Neural progenitor cell (in vitro differentiated cells): ENCODE measurements at regions not wholly inside any gene's neighbourhood (a gene's known extent, or its start where the extent isn't known, plus 50 kb on each side); places are given as distances from the start of the nearest gene placed in this dataset.

Experiments used
- DNase-seq: peaks from one replicate; pipeline ENCODE4 v3.0.0-alpha.2; 2016; ENCODE audit warnings: low spot score
- H2AFZ ChIP-seq: fragments of 200-600 bp; sonication (generic); replicated peaks from 2 replicates; pipeline ENCODE4 v1.6.1; 2016; ENCODE audit warnings: antibody characterized with exemption
- H3F3A ChIP-seq: fragments of 200-600 bp; sonication (generic); 2 replicates; pipeline ENCODE4 v1.6.1; 2016; ENCODE audit warnings: antibody characterized with exemption, low read depth
- H3K27ac ChIP-seq: fragments of 200-600 bp; sonication (generic); 2 replicates; pipeline ENCODE4 v1.5.1; 2016; ENCODE audit warnings: mild to moderate bottlenecking
- H3K27me3 ChIP-seq: fragments of 200-600 bp; sonication (generic); 2 replicates; pipeline ENCODE4 v1.6.1; 2016; ENCODE audit warnings: mild to moderate bottlenecking, moderate library complexity
- H3K36me3 ChIP-seq: fragments of 200-600 bp; sonication (generic); 2 replicates; pipeline ENCODE4 v1.5.1; 2016
- H3K4me1 ChIP-seq: fragments of 200-600 bp; sonication (generic); 2 replicates; pipeline ENCODE4 v1.6.1; 2016; ENCODE audit warnings: mixed run types
- H3K4me2 ChIP-seq: fragments of 200-600 bp; sonication (generic); 2 replicates; pipeline ENCODE4 v1.6.1; 2016
- H3K4me3 ChIP-seq: fragments of 200-600 bp; sonication (generic); 2 replicates; pipeline ENCODE4 v1.5.1; 2016
- H3K79me2 ChIP-seq: fragments of 200-600 bp; sonication (generic); 2 replicates; pipeline ENCODE4 v1.6.1; 2016; ENCODE audit warnings: low read depth
- H3K9ac ChIP-seq: fragments of 200-600 bp; sonication (generic); 2 replicates; pipeline ENCODE4 v1.6.1; 2016
- H3K9me3 ChIP-seq: fragments of 200-600 bp; sonication (generic); 2 replicates; pipeline ENCODE4 v1.5.1; 2016; ENCODE audit warnings: low read depth
- H4K20me1 ChIP-seq: fragments of 200-600 bp; sonication (generic); 2 replicates; pipeline ENCODE4 v1.6.1; 2016; ENCODE audit warnings: low read depth
- H3K27ac Mint-ChIP-seq: 3 replicates; pipeline ENCODE4 v1.8.0; 2021; ENCODE audit warnings: mixed read lengths
- H3K27me3 Mint-ChIP-seq: 2 replicates; pipeline ENCODE4 v1.8.0; 2022; ENCODE audit warnings: low read depth, mild to moderate bottlenecking, inconsistent platforms, moderate library complexity, mixed read lengths; ENCODE audit not compliant: insufficient read depth
- H3K36me3 Mint-ChIP-seq: 3 replicates; pipeline ENCODE4 v1.8.0; 2021; ENCODE audit warnings: mixed read lengths
- H3K4me1 Mint-ChIP-seq: 3 replicates; pipeline ENCODE4 v1.8.0; 2021; ENCODE audit warnings: mixed read lengths
- H3K4me3 Mint-ChIP-seq: 3 replicates; pipeline ENCODE4 v1.8.0; 2021; ENCODE audit warnings: mild to moderate bottlenecking, moderate library complexity, mixed read lengths
- H3K9me3 Mint-ChIP-seq: 3 replicates; pipeline ENCODE4 v1.8.0; 2020; ENCODE audit warnings: mixed read lengths
- CTCF ChIP-seq: fragments of 200-600 bp; sonication (generic); IDR thresholded peaks from 2 replicates; pipeline ENCODE4 v1.5.1; 2017; ENCODE audit warnings: antibody characterized with exemption, mild to moderate bottlenecking
- EZH2 ChIP-seq: fragments of 200-600 bp; sonication (generic); IDR thresholded peaks from 2 replicates; pipeline ENCODE4 v1.6.1; 2017; ENCODE audit warnings: antibody characterized with exemption, mild to moderate bottlenecking, moderate library complexity
- EZH2phosphoT487 ChIP-seq: fragments of 200-600 bp; sonication (generic); IDR thresholded peaks from 2 replicates; pipeline ENCODE4 v1.6.1; 2017; ENCODE audit warnings: antibody characterized with exemption

GRCh38 chr15:61762676-61763075 is 297.6 kb downstream of the VPS13C start:
- H3K27ac Mint-ChIP-seq = no peak overlapping the region
- no peak overlapping the region for H3K4me3 Mint-ChIP-seq
- Histone ChIP-seq H2AFZ (no peak overlapping the region), H4K20me1 (no peaks in the 10 kb centered on the region), H3K36me3 (no peaks in the 10 kb centered on the region), H3K9ac (no peak overlapping the region), H3K27me3 (no peaks in the 10 kb centered on the region), H3K27ac (no peak overlapping the region), H3F3A (no peaks in the 10 kb centered on the region), H3K79me2 (no peaks in the 10 kb centered on the region), H3K4me1 (peaks cover 11% of the 10 kb centered on the region), H3K9me3 (no peaks in the 10 kb centered on the region), H3K4me2 (no peak overlapping the region), H3K4me3 (no peak overlapping the region)
- peaks cover 8% of the 10 kb centered on the region for H3K4me1 Mint-ChIP-seq
- H3K27me3 Mint-ChIP-seq = no peaks in the 10 kb centered on the region
- DNase-seq = no peak
- TF ChIP-seq EZH2phosphoT487 (no peak), CTCF (no peak), EZH2 (no peak)
- H3K36me3 Mint-ChIP-seq = no peaks in the 10 kb centered on the region
- peaks cover 2% of the 10 kb centered on the region for H3K9me3 Mint-ChIP-seq

GRCh38 chr15:61759639-61760038 is 300.6 kb downstream of the VPS13C start:
- H3K27me3 ChIP-seq = no peaks in the 10 kb centered on the region
- H4K20me1 ChIP-seq = no peaks in the 10 kb centered on the region
- H3K4me1 ChIP-seq = peaks cover 2% of the 10 kb centered on the region
- peaks cover 2% of the 10 kb centered on the region for H3K9me3 Mint-ChIP-seq
- TF ChIP-seq EZH2phosphoT487 = no peak
- no peak for TF ChIP-seq EZH2
- H3K9me3 ChIP-seq = no peaks in the 10 kb centered on the region
- no peak overlapping the region for H3K4me3 ChIP-seq
- no peaks in the 10 kb centered on the region for H3K36me3 ChIP-seq
- H3K27ac Mint-ChIP-seq = no peak overlapping the region
- H3K4me1 Mint-ChIP-seq = no peaks in the 10 kb centered on the region
- H3K27ac ChIP-seq = no peak overlapping the region
- H3K27me3 Mint-ChIP-seq = no peaks in the 10 kb centered on the region
- H3K9ac ChIP-seq = no peak overlapping the region
- no peaks in the 10 kb centered on the region for H3K79me2 ChIP-seq
- no peak overlapping the region for H2AFZ ChIP-seq
- no peak overlapping the region for H3K4me3 Mint-ChIP-seq
- DNase-seq = no peak
- no peaks in the 10 kb centered on the region for H3F3A ChIP-seq
- H3K4me2 ChIP-seq = no peak overlapping the region
- H3K36me3 Mint-ChIP-seq = no peaks in the 10 kb centered on the region

GRCh38 chr15:61756071-61756820 is 304.0 kb downstream of the VPS13C start:
- Mint-ChIP-seq H3K27ac (no peak overlapping the region), H3K9me3 (peaks cover 2% of the 10 kb centered on the region), H3K4me3 (no peak overlapping the region), H3K36me3 (no peaks in the 10 kb centered on the region), H3K4me1 (no peaks in the 10 kb centered on the region), H3K27me3 (no peaks in the 10 kb centered on the region)
- Histone ChIP-seq H4K20me1 (no peaks in the 10 kb centered on the region), H2AFZ (no peak overlapping the region), H3F3A (no peaks in the 10 kb centered on the region), H3K27ac (no peak overlapping the region), H3K4me1 (no peaks in the 10 kb centered on the region), H3K9me3 (no peaks in the 10 kb centered on the region), H3K4me3 (no peak overlapping the region), H3K27me3 (no peaks in the 10 kb centered on the region), H3K79me2 (no peaks in the 10 kb centered on the region), H3K4me2 (no peak overlapping the region), H3K36me3 (no peaks in the 10 kb centered on the region), H3K9ac (no peak overlapping the region)
- DNase-seq = no peak
- TF ChIP-seq CTCF = no peak
- no peak for TF ChIP-seq EZH2phosphoT487
- TF ChIP-seq EZH2 = no peak

GRCh38 chr15:61755467-61755866 is 304.8 kb downstream of the VPS13C start:
- no peak overlapping the region for H3K4me3 ChIP-seq
- Mint-ChIP-seq H3K9me3 (peaks cover 2% of the 10 kb centered on the region), H3K27me3 (no peaks in the 10 kb centered on the region), H3K4me1 (no peaks in the 10 kb centered on the region), H3K4me3 (no peak overlapping the region), H3K36me3 (no peaks in the 10 kb centered on the region), H3K27ac (no peak overlapping the region)
- H3K36me3 ChIP-seq = no peaks in the 10 kb centered on the region
- H3K27ac ChIP-seq = no peak overlapping the region
- DNase-seq = no peak
- no peaks in the 10 kb centered on the region for H3K27me3 ChIP-seq
- TF ChIP-seq CTCF (no peak), EZH2 (no peak), EZH2phosphoT487 (no peak)
- H3K9me3 ChIP-seq = no peaks in the 10 kb centered on the region
- H3K4me2 ChIP-seq = no peak overlapping the region
- no peaks in the 10 kb centered on the region for H3F3A ChIP-seq
- no peak overlapping the region for H2AFZ ChIP-seq
- H3K4me1 ChIP-seq = no peaks in the 10 kb centered on the region
- no peaks in the 10 kb centered on the region for H3K79me2 ChIP-seq
- H4K20me1 ChIP-seq = no peaks in the 10 kb centered on the region
- H3K9ac ChIP-seq = no peak overlapping the region
